ENCODE measurements at regions not wholly inside any gene's neighbourhood (a gene's known extent, or its start where the extent isn't known, plus 50 kb on each side); places are given as distances from the start of the nearest gene placed in this dataset.
"Not testable (repeated sequence)": the region's sequence is repeated elsewhere in the genome, so short reads cannot be mapped to it uniquely, and the experiment has no call there.

GRCh38 chr9:36521148-36521547 is 51.5 kb upstream of the MELK start:
- no peak for DNase-seq (ENCODE audit: low read depth)

- no peak for DNase-seq (ENCODE audit: low read depth)
These were observed 55.6 kb upstream of the MELK start for GRCh38 chr9:36517131-36517530.

- no peak for DNase-seq (ENCODE audit: low read depth)
These were observed 68.5 kb upstream of the MELK start for GRCh38 chr9:36504156-36504555.

- no peak for DNase-seq (ENCODE audit: low read depth)
These were observed 69.3 kb upstream of the MELK start for GRCh38 chr9:36503172-36504088.

GRCh38 chr9:36501727-36502126 is 71.0 kb upstream of the MELK start:
- DNase-seq (ENCODE audit: low read depth) = no peak

GRCh38 chr9:36500931-36501330 is 71.8 kb upstream of the MELK start:
- not testable (repeated sequence) for DNase-seq (ENCODE audit: low read depth)

GRCh38 chr9:36499174-36499890 is 73.4 kb upstream of the MELK start:
- DNase-seq (ENCODE audit: low read depth) = no peak

GRCh38 chr9:36493564-36493963 is 79.1 kb upstream of the MELK start:
- not testable (repeated sequence) for DNase-seq (ENCODE audit: low read depth)

- no peak for DNase-seq (ENCODE audit: low read depth)
These were observed 79.8 kb upstream of the MELK start for GRCh38 chr9:36492865-36493264.

- DNase-seq (ENCODE audit: low read depth) = no peak
These were observed 83.2 kb upstream of the MELK start for GRCh38 chr9:36489453-36489852.

- DNase-seq (ENCODE audit: low read depth) = no peak
These were observed 84.3 kb upstream of the MELK start for GRCh38 chr9:36488389-36488756.

GRCh38 chr9:36487482-36488388 is 85.0 kb upstream of the MELK start:
- DNase-seq (ENCODE audit: low read depth) = peak; percentile 92

GRCh38 chr9:36486933-36487481 is 85.7 kb upstream of the MELK start:
- peak; percentile 52 for DNase-seq (ENCODE audit: low read depth)

- peak; percentile 53 for DNase-seq (ENCODE audit: low read depth)
These were observed 86.3 kb upstream of the MELK start for GRCh38 chr9:36486329-36486932.

- no peak for DNase-seq (ENCODE audit: low read depth)
These were observed 85.7 kb upstream of the RNF38 start for GRCh38 chr9:36485647-36486328.

- DNase-seq (ENCODE audit: low read depth) = no peak
These were observed 84.1 kb upstream of the RNF38 start for GRCh38 chr9:36484124-36484523.

GRCh38 chr9:36479101-36479500 is 79.0 kb upstream of the RNF38 start:
- no peak for DNase-seq (ENCODE audit: low read depth)

- DNase-seq (ENCODE audit: low read depth) = no peak
These were observed 71.3 kb upstream of the RNF38 start for GRCh38 chr9:36471359-36471758.

- peak; percentile 86 for DNase-seq (ENCODE audit: low read depth)
These were observed 70.7 kb upstream of the RNF38 start for GRCh38 chr9:36470643-36471290.

- no peak for DNase-seq (ENCODE audit: low read depth)
These were observed 63.4 kb upstream of the RNF38 start for GRCh38 chr9:36463467-36463866.

All from ELR (cell line).